HG03571 (cell line): ENCODE measurements at regions not wholly inside any gene's neighbourhood (a gene's known extent, or its start where the extent isn't known, plus 50 kb on each side); places are given as distances from the start of the nearest gene placed in this dataset.

Source experiments
- ATAC-seq: cut with Tn5 transposase; IDR thresholded peaks from one replicate; pipeline ENCODE4 v1.9.1; 2021; ENCODE audit not compliant: unreplicated experiment

DNA sequence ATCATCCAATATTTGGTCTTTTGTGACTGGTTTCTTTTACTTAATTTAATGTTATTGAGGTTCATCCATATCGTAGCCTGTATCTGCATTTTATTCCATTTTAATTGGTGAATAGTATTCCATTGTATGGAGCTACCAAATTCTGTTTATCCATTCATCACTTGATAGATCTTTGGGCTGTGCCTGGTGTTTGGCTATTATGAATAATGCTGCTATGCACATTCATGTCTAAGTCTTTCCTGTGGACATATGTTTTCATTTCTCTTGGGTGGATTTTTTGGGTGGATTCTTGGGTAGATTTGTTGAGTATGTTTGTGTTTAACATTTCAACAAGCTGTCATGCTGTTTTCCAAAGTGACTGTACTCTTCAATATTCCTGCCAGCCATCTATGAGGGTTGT, 52.5 kb upstream of the NEDD4L start:
- ATAC-seq, result no peak

DNA sequence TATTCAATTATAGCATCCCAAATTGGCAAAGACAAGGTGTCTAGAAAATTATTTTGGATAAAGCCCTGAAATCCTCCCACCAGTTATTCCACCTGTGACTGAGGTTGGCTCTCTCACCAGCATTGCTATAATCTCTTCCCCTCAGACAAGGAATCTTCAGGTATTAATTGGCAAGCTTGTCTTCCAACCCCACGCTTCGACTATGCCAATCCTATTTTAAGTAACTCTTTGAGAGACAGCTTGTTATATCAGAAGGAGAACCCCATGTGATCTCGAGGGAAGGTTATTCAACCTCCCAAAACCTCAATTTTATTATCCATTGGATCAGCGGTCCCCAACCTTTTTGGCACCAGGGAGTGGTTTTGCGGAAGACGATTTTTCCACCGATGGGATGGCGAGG, 54.5 kb upstream of the NEDD4L start:
- no peak for ATAC-seq

DNA sequence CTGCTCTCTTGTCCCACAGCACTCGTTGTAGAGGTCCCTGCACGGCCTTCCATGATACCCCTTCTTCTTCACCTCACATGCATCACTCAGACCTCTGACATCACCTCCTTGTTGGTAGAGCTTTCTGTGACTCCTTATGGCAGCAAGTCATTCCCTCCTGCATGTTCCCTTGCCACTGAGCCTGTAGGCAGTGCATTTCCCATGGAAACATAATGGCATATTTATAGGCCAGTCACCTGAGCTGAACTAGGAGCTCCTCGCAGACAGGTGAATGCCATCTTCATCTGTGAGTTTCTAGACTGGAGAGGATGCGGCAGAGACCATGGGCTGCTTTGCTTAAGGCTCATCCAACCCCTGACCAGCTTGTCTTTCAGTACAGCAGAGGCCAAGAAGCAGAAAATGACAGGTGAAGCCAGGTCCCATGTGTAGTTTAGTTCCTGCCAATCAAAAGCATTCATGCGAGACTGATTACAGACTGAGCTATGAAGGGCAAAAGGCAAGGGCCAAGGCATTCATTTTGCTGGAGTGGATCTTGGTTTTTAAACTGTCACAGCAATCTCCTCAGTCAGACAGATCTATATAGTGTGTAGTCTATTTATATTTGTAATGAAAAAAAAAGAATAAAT, 59.4 kb upstream of the NEDD4L start:
- no peak for ATAC-seq

DNA sequence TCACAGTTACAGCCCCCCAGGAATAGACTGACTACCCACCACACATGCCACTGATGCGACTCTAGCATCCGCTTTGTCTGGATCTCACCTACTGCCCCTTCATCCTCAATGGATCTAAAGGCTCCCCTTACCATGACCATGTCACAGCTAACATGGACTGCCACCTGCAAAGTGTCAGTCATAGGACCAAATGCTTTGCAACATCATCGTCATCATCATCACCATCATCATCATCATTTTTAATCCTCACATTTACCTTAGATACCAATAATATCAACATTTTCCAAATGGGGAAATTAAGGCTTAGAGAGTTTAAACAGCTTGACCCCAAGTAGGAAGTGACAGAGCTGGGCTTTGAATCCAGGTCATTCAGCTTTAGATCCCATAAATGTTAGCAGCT, 60.1 kb upstream of the NEDD4L start:
- no peak for ATAC-seq

DNA sequence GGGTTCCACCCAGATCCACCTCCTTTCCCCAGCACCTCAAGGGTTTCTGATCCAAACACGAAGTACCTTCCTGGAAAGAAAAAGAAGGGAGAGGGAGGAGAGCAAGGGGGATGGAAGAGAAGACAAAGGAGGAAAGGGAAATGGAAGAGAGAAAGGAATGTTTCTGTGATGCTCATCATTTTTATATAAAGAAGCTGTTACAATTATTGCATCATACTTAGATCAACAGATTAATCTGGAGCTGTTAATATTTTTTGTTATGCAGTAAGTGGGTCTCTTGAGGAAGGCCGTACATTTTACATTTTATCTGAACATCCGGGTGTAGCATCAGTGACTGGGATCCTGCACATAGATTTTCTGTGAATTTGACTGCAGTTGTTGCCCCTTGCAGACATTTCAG, 60.6 kb upstream of the NEDD4L start:
- ATAC-seq, result no peak

GRCh38 chr18:57982372-57983021, 61.5 kb upstream of the NEDD4L start:
- no peak for ATAC-seq

GRCh38 chr18:57981308-57982028, 62.6 kb upstream of the NEDD4L start:
- no peak for ATAC-seq

- ATAC-seq, result no peak
Measured at GRCh38 chr18:57980573-57981307, 63.3 kb upstream of the NEDD4L start.

DNA sequence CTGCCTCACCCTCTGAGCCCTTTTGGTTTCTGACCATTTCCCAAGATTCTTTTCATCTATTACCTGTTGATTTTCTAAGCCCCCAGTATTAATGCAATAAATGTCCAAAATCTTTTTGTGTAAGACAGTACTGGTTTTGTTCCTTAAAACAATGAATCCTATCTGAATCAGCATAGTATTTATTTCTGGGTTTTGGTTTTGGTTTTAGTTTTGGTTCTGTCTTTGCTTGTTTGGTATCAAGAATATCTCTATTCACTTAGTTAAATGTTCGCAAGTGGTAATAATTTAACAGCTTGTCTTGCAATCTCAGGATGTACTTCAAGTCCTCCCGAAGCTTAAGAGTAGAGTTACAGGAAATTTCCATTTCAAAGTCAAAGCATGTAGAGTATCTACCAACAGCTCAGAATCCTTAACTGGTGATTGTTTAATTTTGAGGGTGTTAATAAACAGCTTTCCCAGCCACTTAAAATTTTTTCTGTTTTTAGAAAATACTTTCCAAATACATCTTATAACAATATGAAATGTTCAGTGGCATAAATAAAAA, 67.7 kb upstream of the NEDD4L start:
- no peak for ATAC-seq

- no peak for ATAC-seq
Measured at GRCh38 chr18:57975805-57976204, 68.2 kb upstream of the NEDD4L start.

DNA sequence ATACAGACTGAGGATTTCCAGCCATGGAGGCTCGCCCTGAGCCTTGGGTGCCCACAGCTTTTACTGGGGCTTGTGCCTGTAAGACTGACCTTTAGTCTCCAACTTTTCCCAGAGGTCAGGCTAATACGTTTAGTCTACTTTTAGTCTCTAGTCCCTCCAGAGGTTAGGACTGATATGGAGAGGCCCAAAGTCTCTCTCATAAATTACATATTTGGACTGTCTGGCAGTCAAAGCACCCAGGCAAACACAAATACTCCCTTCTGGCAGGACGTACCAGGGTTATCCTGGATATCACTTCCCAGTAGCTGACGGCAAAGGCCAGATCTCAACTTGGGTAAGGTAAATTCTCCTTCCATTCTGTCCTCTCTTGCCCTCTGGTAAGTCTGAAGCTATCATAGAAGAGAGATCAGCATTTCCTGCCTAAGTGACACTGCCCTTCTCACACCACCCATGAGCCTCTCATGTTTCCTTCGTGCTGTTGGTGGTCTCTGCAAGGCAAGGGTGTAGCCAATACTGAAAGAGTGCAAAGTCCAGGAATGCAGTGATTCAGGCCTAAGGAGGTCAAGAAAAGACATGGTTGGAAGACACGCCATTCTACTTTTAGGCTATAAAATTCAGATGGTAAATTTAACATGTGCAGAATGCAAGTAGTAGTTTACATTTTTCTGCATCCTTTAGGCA, 69.3 kb upstream of the NEDD4L start:
- ATAC-seq, result no peak

DNA sequence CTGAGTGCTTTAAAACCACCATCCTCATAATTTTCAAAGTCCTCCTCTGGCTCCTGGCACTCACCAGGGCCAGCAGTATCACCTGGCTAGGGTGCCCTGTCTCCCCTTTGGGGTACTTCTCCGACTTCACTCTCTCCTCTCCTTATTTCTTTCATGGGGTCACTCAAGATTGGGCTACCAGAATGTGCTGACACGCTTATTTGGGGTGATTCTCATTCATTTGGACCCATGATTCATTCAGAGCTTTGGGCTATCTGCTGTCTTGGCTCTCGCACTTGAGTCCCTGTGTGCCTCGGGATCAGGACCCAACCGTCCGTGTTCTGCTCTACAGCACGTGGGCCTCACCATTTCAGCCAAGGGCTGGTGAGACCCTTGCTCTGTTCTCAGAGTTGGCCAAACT, 70.1 kb upstream of the NEDD4L start:
- ATAC-seq, result no peak

- ATAC-seq, result no peak
Measured at GRCh38 chr18:57970356-57971095, 73.5 kb upstream of the NEDD4L start.

DNA sequence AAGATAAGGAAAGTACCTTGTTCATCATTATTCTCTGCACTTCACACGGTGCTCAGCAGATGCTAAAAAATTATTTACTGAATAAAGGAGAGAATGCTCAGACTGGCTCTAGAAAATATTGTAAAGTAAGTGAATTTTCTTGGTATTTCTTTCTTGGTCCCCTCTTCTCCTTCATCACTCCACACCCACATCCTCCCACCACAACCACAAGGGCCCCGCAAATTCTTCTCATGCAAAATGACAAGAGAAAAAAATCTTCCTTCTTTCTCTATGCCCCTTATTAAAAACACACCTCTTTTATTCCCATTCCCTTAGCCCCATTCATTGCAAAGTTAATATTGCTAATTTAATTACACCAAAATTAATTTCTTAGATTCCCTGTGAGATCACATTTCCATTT, 74.2 kb upstream of the NEDD4L start:
- no peak for ATAC-seq

GRCh38 chr18:57965246-57965645, 78.8 kb upstream of the NEDD4L start:
- no peak for ATAC-seq

DNA sequence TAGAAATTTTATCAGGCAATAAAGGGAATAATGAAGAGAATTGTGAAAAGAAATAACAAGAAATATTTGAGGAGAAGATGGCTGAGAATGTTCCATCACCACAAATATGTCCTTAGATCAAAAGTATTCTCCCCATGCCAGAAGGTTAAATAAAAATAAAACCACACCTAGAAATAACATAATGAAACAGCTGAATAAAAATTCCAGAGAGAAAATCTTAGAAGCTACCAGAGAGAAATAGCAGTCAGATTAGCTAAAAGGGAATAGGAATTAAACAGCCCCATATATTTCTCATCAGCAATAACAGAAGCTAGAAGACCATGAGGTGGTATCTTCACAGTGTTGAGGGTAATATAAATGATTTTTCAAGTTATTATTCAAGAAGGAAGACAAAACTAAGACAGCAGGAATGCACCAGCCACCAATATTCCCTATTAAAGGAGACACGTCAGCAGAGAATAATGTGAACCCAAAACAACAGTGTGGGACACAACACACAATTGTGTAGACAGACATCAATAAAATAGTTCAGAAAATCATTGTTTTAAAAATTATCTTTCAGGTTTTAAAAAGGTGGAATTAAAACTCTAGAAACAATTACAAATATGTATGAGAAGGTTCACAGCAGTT, 82.0 kb upstream of the NEDD4L start:
- no peak for ATAC-seq

DNA sequence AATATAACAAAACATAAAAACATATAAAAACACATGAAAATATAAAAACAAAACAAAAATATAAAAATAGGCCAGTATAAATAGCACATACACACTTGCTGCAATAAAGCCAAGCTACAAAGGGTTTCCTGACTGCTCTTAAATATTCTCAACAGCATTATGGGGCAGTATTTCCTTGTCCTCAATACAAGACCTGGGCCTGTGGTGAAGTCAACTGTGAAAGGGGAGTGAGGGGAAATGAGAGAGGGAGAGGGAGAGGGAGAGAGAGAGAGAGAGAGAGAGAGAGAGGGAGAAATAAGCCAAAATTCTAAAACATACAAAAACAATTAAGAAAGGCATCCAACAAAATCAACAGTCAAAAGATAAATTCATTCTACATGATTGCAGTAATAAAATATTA, 82.6 kb upstream of the NEDD4L start:
- no peak for ATAC-seq

GRCh38 chr18:57959278-57959677, 84.7 kb upstream of the NEDD4L start:
- no peak for ATAC-seq

DNA sequence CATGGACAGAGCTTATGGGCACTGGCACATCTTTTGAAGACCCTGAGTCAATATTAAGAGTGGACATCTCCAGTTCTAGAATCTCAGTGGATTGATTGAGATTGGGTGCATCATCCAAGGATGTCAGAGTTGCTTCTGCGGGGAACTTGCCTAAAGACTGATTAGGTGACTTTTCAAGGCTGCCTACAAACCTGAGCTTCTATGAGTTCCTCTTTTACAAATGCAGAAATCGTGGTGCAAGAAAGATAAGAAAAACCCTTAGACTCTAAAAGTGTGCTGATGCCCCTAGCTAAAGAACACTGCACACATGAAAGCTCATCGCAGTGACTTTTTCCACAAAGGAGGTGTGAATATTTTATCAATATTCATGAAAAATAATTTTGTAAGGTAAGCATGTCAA, 86.8 kb upstream of the NEDD4L start:
- no peak for ATAC-seq

DNA sequence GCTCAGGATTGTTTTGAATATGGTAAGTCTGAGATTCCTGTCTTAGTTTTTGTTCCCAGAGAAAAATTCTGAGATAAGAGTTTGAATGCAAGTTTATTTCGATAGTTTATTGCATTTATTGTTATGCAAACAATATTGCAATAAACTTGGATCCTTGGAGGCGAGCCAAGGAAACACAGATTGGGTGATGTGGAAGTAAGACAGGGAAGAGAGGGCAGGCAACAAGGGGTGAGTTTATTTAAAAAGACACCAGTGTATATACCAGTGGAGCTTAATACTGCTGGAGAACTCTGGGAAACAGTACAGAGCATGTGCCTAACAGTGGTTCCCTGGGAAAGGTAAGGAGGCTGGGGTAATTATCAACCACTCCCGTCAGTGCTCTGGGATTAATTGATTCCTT, 87.5 kb upstream of the NEDD4L start:
- no peak for ATAC-seq
